Fibroblast of skin of abdomen (primary cell): ENCODE measurements at regions not wholly inside any gene's neighbourhood (a gene's known extent, or its start where the extent isn't known, plus 50 kb on each side); places are given as distances from the start of the nearest gene placed in this dataset.

ENCODE experiments used
- DNase-seq: peaks from one replicate; pipeline ENCODE4 v3.0.0-alpha.2; 2013

DNA sequence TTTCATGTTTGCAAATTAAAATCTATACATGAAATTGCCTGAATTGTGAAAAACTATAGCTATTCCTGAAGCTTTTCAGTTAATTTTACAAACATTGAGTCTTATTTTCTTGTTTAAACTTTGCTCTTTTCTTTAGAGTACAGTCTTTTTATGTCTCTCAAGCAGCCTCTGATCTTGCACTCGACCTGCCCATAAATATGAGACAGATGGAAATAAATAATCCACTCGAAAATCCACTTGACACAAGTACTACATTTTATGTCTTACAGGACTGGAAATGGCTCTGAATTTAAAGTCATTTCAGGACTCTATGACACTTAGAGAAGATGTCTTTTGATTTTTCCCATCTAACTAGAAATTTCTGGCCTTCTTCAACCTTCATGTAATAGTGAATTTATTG lies 283.8 kb downstream of the USP25 start:
- DNase-seq = no peak

DNA sequence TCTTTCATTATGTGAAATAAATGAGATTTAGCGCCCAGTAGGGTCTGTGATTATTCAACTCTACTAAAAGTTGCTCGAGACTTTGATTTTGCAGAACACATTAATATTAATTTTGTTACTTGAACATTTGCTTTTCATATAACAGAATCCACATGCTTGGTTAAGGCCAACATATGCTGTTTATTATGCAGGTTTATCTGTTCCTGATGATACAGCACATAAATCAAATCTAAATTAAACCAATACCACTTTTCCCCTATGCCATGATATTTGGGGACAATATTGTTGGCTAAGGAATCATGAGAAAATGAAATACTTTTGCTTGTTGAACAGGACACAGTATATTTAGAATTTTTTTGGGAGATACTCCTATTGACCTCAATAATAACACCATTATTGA lies 291.1 kb downstream of the USP25 start:
- peak; percentile 5 for DNase-seq

DNA sequence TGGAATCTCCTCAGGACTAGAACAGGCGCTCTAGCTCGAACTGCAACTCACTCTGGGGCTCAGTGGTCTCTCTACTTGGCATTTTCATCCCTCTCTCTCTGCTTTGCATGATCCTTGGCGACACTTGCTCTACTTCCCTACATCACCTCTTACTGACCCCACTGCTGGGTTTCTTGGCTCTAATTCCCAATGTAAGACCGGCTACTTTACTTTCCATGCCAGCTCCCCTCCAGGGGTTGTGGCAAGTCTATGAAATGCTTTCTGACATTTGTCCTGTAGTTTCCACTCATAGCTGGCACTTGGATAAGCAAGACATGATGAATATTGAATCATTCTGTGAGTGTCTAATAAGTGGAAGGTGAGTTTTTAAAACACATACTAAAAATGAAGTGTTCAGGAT lies 292.3 kb downstream of the USP25 start:
- DNase-seq = no peak

DNA sequence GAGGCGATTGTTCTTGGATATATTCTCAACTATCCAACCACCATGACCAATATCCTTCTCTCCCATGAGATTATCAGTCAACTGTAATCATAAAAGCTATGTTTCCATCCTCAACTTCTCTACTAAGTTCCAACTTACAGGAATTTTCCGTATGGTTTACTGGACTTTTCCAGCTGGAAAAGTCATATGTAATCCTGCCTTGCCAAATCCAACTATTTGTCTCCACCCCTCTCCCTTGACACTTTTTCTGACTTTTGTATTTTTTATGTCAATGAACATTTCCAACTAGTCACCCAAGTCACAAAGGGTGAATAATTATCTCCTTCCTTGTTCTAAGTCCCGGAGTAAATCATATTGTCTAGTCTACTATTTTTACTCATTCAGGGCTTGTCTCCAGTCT lies 293.1 kb downstream of the USP25 start:
- no peak for DNase-seq

DNA sequence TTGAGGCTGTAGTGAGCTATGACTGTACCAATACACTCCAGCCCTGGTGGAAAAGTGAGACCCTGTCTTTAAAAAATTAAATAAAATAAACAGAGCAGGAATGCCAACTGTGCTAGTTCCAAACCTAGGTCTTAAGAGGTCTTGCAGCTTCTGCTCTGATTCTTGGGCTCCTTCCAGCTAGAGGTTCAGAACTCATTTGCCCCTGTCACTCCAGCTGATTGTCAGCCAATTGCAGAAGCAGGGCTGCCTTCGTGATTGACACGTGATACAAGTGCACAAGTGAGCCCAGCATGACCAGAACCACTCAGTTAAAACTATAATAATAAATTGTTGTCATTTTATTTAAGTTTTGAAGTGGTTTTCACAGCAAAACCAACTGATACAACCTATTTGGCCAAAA lies 298.4 kb downstream of the USP25 start:
- no peak for DNase-seq

DNA sequence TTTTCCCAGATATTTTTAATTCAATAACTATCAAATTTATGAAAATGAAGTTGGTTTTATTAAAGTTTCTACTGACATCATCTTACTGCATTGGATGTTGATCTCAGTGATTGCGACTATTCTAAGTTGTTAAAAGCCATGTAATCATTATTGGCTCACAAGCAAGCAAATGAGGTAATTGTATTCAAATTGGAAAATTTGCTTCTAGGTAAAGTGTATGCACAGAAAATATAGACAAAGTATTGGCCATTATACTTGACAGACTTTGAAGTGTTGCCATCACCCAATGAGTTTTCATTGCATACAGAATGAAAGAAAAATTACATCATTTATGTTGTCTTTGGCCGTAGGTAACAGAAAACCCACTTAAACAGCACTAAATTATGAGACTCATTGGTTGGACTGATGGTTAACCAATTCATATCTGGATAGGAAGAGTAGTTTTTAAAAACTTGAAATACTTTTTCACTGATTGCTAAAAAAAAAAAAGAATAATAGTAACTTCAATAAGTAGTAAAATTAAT lies 299.2 kb downstream of the USP25 start:
- no peak for DNase-seq

DNA sequence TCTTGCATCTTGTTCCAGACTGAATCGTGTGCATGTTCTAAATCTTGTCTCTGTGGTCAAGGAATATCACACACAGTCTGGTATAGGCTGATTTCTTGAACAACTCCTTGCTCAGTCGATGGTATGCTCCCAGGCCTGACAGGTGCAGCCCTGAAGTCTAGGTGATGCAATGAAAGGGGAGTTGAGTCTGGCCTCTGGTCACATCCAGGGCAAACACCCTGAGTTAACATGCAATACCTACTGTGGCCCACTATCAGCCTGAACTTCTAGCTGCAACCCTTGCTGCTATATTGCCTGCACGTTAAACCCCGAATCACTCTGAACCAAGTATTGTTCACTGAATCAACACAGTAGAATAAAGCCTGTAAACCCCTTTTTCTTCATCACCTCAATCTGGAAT lies 303.4 kb downstream of the USP25 start:
- no peak for DNase-seq

DNA sequence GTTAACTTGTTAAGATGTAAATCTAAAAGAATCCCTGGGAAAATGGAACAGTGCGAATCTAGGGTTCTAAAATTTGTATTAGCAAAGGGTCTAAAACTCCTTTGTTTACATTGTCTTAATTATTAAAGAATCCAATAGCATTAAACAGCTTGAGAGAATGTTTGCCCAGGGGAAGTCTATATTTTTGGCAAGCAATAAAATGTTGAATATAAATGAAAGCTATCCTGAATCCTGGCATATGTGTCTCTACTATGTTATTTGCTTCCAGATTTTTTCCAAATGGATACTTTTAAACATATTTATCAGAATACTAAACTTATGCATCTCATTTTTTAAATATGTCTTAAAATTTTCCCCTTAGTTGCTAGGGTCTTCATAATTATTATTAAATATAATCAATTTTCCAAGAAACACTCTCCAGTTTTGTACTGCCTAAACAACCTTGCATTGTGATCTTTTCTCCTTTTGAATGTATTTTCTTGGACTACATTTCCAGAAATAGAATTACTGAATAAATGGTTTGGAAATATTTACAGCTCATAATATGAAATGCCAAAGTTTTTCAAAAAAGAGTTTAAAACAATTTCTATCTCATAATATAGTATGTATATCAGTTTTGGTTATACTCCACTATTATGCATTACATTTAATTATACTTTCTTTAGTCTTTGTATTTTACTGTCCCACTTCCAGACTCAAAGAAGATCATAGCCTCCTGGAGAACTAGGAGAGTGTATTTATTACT lies 304.8 kb downstream of the USP25 start:
- no peak for DNase-seq

DNA sequence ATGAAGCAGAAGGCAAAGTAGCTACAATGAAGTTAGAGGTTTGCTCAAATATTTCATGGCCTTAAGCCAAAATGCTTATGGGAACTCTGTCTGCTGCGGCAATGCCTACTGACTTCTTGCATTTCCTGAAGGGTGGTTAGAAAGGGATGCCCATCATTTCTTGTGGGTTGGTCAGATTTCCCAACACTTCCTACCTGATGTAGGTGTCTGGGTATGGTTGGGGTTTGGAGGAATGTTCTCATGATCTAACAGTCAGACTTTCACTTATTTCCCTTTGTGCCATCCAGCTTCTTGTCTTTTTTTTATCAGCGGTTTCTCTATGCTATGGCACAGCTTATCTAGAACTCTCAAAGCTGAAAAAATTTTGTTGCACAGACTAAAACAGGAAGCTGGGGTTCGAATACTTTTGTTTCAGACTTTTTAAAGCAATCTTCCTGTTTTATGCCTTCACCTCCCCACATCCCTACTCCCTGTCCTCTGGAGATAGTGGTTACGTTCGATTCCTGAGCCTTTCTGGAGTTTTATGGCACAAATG lies 307.7 kb downstream of the USP25 start:
- peak; percentile 19 for DNase-seq

DNA sequence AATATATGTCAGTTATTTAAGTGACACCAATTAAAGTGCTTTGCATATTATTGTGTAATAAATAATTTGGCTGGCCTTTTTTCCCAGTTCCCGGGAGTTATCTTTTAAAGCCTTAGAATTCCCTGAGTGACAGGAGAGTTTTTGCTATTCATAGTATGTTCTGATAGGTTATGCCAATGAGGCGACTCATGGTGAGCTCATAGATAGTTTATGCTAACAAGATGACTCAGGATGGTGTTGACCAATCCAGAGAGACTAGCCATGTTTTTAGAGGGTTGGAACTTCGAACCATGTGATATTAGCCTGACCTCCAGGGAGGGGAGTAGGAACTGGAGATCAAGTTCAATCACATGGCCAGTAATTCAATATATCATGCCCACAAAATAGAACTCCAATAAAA lies 310.8 kb downstream of the USP25 start:
- peak; percentile 21 for DNase-seq

DNA sequence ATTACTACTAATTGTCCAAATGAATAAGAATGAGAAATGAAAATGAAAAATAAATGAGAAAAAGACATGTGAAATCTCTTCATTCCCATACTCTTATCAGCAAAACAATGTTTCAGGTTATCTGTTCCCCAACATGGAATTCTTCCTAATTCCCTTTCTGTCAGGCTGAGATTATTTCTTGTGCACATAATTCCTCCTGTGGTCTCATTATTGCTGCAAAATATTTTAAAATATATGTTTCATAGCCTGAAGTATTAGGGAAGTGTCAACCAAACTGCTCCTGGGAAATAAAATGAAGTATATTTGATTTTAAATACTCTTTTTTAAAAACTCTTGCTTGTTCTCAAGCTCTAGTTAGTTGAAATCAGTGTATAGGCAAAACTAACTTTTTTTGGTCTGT lies 314.9 kb downstream of the USP25 start:
- DNase-seq = no peak

DNA sequence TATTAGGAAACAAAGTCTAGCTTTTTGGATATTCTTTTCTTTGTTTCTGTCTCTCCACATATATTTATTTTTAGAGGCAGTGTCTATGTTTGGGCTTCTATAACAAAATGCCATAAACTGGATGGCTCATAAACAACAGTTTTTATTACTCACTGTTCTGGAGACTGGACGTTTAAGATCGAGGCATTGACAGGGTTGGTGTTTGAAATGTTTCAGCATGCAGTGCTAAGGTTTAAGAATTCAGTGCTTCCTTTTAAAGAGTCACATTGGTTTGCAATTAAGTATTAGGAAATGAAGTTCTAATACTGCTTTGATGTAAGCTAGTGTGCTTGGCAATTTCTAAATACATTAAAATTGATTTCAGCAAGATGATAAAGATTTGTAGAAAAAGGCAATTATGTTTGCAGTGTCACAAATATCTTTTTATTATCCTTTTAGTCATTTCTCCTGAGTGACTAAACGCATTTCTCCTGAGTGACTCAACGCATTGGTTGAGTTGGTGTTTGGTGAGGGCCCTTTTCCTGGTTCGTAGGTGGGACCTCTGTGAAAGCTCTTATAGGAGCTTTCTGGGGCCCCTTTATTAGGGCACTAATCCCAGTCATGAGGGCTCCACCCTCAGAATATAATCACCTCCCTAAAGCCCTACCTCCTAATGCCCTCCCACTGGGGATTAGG lies 317.0 kb downstream of the USP25 start:
- DNase-seq = peak; percentile 44

DNA sequence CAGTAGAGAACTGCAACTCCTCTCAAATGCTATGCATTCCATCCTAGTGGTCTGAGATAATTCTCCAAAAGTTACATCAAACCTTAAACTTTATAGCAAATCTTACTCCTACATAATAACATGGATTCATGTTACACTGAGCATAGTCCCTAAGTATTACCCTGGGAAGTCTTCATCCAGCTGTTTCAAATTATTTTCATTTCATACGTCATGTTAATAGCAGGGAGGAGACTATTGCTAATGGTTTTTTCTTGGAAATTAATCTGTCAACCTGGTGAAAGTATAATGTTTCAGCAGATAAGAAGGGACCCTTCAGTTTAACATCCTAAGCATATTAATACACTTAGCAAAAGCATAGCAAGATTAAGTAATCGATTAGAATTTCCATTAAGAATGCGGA lies 318.1 kb downstream of the USP25 start:
- DNase-seq = peak; percentile 89

DNA sequence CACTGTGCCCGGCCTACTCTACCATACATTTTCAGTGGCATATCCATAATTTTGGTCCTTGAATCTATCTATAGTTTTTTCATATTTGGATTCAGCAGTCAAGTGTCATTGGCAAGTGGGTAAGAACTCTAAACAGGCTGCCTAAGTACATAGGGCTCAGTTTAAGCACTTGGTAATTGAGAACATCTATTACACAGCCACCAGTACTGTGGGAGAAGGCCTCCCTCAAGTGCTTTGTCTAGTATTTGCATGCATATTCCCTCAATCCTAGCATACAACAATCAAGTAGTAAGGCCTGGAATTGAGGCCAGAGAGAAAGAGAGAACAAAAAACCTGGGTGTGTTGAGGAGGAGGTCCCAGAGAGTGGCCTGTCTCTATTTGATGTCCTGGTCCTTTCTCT lies 325.2 kb downstream of the USP25 start:
- DNase-seq = no peak

DNA sequence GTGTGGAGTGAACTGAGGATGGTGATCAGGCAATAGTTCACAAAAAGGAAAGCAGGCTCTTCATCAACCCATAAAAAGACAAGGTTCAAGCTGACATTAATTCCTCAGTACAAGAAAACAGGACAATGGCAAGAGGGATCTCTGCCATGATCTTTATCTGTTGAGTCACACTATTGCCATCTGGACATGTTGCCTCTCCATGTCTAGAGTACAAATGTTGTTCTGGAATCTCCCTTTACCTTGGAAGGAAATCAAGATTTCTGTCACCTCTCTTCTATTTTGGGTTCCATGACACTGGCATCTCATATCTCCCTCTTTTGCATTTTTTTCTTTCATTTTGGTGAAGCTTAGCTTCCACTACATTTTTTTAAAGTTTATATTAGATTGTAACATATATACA lies 329.1 kb downstream of the USP25 start:
- DNase-seq = no peak

DNA sequence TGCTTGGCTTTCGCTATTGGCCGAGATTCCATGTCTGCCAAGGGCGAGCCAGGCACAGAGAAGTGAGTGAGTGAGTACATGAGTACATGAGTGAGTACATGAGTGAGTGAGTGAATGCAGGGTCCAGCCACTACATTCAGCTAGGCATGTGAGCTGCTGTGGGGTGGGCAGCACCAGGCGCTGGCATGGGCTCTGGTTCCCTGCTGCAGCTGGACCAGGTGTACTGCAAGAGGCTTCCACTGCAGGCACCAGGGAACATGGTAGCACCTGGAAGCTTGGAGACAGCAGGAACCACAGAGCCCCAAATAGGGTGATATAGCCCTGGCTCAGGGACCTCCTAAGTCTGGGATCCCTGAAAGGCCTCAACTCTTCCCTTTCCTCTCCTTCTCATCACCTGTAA lies 330.2 kb downstream of the USP25 start:
- no peak for DNase-seq

DNA sequence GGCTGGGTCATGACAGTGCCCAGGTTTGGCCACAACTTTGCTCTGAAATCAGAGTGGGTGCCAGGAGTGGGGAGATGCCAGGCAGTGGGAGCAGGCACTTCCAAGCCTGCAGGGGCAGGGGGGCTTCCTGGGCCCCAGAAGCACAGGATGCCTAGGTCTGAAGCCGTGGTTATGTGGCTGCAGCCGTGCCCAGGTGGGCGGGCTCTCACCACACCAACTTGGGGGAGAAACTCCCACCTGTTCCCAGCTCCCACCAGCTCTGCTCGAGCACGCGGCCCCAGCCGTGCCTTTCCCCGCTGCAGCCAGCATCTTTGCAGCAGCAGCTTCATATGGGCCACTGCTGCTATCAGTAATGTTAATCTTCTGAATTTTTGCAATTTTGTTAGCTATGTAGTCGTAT lies 331.4 kb downstream of the USP25 start:
- no peak for DNase-seq

DNA sequence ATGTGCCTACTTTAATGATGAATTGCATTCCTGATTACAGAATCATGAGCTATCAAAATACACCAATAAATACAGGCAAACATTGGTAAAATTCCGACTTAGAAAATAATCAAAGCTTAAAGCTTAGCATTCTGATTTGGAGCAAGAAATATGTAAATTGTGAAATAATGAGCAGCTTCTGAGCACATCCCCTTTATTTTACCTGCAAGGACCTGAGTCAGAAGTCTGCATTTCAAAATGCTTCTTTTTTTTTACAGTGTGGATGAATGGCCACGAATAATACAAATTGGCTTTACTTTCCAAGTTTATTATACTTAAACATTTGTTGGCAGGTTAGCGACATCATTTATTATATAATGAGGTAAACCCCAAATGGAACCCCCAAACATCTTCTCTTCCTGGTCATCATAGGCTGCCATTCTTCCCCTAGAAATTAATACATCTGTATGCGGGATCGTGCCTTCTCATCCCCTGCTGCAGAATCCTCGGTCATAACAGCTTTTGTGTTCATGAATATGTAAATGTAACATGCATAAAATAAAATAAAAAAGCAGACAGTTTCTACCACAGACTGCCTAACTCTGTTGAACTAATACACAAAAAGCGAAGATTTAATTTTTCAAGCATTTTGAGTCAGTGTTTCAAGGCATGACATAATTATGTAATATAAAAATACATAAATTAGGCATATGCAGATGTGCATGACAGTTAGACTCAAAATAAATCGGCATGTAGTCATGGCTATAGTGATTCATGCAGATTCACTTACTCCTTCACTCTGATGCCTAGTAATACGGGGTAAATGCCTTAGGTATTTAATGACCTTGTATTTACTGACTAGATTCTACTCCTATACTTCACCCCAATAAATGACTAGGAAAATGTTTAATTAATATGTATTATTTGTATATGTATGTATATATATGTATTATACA lies 339.7 kb downstream of the USP25 start:
- peak; percentile 65 for DNase-seq

DNA sequence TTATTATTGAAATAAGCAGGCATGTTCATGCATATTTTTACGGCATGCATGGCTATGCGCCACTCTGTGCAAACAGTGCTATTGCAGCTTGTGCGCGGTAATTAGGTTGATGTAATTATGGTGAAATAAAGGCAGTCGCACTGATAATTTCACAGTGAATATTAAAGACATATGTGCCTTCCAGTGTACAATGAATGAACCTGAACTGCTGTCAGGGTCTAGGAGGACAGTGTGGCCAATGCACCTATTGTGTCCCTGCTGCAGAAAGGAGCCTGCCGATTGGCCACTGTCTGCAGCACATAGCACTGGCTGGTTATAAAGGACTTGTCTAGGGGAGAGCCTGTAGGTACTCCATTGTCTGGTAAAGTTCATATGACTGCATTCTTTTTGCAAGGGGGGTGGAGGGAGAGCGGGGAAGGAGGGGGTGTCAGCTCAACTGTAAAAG lies 340.4 kb downstream of the USP25 start:
- peak; percentile 87 for DNase-seq

DNA sequence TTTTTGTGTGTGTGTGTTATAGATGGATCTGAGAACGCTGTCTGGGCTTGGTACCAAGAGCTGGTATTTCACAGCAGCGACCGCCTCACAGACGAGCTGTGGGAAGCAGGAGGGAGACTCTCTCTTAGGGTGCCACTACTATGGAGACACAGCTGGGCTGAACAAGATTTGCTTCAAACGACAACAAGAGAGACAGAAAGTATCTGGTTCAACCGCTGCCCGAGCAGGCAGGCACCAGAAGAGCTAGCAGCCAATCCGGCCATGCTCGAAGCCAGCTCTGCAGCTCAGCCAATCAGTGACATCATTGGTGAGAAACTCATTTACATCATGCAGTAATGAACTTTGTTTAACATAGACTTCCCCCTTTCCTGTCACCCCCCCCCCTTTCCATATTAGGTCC lies 341.3 kb downstream of the USP25 start:
- peak; percentile 91 for DNase-seq

DNA sequence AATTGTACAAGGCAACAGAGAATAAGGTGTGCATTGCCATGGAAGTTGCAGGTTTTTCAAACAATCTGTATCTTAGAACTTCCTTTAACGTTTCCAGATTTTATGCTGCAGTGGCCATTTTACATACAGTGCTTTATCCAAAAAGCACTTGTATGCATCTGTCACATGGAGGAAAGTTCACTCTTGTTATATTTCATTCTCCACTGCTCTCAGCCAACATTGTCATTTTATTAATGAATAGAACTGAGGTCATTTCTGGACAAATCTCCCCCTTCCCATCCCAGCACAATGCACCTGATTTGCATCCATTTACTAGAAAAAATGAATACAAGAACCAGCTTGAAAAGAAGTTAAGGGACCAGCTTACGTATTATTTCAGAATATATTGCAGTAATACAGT lies 342.0 kb downstream of the USP25 start:
- DNase-seq = no peak

DNA sequence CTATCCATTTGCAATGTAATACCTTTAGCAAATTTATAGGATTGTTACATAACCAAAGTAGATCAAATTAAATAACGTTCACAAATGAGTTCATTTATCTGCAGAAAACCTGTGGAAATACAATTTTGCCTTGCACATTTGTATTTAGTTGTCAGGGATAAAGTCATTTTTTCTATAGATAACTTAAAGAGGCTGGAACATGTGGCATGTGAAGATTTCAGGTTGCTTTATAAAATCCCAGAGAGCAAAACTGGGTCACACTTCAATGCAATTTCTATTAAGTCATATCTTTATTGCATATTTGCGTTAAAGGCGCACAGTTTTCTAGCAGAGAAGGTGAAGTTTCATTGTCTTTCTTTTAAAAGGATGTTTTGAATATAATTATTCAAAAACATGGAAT lies 342.4 kb downstream of the USP25 start:
- DNase-seq = no peak

DNA sequence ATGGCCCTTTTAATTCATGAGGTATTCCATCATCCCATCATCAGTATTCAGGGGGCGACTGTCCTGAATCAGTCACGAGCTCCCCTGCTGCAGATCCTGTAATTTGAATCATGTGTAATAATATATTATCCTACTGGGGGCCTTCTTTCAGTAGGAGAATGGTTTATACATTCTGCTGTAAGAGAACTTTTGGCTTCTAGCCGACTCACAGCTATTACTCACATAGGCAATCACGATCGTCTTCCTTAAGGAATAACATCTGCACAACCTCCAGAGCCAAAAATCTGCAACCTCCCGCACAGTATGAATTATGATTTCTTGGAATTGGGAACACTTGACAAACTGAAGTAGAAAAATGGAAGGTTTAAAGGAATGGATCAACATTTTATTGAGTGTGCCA lies 343.0 kb downstream of the USP25 start:
- peak; percentile 100 for DNase-seq
